GM21381 (cell line): ENCODE measurements at regions not wholly inside any gene's neighbourhood (a gene's known extent, or its start where the extent isn't known, plus 50 kb on each side); places are given as distances from the start of the nearest gene placed in this dataset.

Source experiments
- ATAC-seq: cut with Tn5 transposase; IDR thresholded peaks from one replicate; pipeline ENCODE4 v1.9.1; 2021; ENCODE audit warnings: mild to moderate bottlenecking, moderate library complexity; ENCODE audit not compliant: unreplicated experiment

GRCh38 chr6:22399693-22400092 is 102.9 kb upstream of the PRL start:
- no peak for ATAC-seq

GRCh38 chr6:22401206-22401605 is 104.4 kb upstream of the PRL start:
- ATAC-seq: no peak

DNA sequence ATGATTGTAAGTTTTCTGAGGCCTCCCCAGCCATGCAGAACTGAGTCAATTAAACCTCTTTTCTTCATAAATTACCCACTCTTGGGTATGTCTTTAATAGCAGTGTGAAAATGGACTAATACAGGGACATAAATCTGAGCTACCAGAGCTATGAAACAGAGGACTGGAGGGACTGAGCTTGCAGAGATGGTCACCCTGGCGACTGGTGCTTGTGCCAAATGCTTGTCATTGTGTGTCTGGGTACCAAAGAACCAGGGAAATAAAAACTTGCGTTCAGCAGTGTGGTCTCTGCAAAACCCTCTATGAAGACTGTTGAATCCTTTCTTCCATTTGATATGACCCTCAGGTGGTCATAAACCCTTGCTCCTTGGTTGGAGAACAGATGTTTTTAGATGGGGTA is 105.1 kb upstream of the PRL start:
- ATAC-seq: no peak

GRCh38 chr6:22409486-22409885 is 112.7 kb upstream of the PRL start:
- no peak for ATAC-seq

- no peak for ATAC-seq
These were observed 114.7 kb upstream of the PRL start for GRCh38 chr6:22411376-22412105.

DNA sequence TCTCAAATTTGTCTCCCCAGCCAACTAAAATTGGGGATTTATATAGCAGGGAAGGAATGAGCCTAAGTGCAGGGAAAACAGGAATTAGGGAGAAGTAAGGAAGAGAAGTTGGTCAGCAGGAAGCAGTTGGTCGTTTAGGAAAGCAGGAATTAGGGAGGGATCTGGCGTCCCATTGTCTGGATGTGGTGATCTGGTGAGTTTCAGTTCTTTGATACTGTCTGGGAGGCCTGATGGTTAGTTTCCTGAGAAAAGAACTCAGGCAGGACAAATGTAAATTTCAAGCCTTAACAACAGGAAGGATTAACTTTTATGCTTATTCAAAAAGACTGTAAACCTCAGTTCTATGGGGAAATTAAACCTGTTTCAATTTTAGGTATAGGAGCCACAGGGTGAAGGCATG is 116.2 kb upstream of the PRL start:
- no peak for ATAC-seq

- ATAC-seq: no peak
These were observed 117.0 kb upstream of the PRL start for GRCh38 chr6:22413681-22414311.

DNA sequence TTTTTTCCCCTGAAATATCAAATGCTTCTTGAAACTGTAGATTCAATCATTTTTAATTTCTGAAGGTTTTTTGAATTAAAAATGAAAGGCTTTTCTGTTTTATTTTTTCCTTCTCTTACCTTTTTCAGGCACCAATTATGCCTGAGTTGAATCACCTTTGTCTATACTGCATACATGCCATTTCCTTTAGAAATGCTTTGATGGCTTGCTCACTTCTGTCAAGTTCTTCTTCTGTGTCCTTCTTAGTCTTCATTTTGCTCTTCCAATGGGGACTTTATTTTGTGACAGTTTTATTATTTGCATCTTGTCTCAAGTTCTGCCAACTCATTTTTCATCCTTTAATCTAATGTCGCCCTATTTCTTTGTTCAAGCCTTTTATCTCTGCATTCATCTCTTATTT is 121.9 kb upstream of the PRL start:
- ATAC-seq: no peak

- no peak for ATAC-seq
These were observed 124.4 kb upstream of the PRL start for GRCh38 chr6:22421198-22421597.

GRCh38 chr6:22424196-22424595 is 127.4 kb upstream of the PRL start:
- ATAC-seq: no peak

- no peak for ATAC-seq
These were observed 135.2 kb upstream of the PRL start for GRCh38 chr6:22432060-22432459.

- no peak for ATAC-seq
These were observed 135.6 kb upstream of the HDGFL1 start for GRCh38 chr6:22433745-22434144.

DNA sequence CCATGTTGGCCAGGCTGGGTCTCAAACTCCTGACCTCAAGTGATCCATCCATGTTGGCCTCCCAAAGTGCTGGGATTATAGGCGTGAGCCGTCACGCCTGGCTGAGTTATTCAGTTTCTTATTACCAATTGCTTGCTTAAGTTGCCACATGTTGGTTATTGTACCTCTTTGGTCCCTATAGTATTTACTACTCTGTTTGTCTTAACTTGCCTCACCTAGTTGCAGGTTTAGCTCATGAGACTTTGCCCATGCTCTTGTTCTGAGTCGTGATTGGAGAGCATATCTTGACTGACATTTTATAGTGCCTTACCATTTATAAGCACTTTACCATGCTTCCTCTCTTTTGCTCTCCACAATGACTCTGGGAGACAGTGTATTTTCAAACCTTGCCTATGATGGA is 134.2 kb upstream of the HDGFL1 start:
- no peak for ATAC-seq

GRCh38 chr6:22436134-22436533 is 133.2 kb upstream of the HDGFL1 start:
- no peak for ATAC-seq

- ATAC-seq: no peak
These were observed 131.7 kb upstream of the HDGFL1 start for GRCh38 chr6:22437665-22438064.

DNA sequence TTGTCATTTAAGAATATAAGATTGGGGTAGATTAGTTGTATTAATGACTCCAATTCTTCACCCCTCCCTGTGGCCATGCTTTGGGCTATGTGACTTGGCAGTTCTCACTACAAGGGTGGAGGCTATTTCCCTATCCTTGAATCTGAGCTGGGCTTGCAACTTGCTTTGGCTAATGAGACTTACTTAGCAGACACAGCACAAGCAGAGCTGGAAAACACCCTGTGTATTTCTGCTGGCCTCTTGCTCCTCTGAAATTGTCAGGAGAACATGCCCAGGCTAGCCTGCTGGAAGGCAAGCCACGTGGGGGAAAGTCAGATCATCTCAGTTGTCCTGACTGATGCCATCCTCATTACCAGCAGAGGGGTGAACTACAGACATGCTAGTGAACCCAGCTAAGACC is 126.5 kb upstream of the HDGFL1 start:
- no peak for ATAC-seq

DNA sequence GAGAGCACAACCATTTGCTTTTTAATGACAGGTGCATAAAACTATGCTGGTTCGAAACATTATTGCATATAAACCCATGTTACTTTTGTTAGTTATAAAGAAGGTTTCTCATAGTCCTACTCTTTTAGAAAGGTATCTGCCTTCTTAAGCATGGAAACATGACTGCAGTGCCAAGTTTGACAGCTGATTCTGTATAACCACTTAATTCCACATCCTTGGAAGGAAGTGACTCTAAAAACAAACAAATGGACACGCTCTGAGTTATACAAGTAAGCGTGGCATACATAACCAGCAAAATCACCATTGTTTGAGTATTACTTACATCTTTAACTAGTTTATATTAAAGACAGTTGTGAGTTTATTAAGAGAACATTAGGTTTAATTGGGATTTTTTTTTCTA is 125.0 kb upstream of the HDGFL1 start:
- ATAC-seq: no peak

GRCh38 chr6:22445946-22446345 is 123.4 kb upstream of the HDGFL1 start:
- ATAC-seq: no peak

DNA sequence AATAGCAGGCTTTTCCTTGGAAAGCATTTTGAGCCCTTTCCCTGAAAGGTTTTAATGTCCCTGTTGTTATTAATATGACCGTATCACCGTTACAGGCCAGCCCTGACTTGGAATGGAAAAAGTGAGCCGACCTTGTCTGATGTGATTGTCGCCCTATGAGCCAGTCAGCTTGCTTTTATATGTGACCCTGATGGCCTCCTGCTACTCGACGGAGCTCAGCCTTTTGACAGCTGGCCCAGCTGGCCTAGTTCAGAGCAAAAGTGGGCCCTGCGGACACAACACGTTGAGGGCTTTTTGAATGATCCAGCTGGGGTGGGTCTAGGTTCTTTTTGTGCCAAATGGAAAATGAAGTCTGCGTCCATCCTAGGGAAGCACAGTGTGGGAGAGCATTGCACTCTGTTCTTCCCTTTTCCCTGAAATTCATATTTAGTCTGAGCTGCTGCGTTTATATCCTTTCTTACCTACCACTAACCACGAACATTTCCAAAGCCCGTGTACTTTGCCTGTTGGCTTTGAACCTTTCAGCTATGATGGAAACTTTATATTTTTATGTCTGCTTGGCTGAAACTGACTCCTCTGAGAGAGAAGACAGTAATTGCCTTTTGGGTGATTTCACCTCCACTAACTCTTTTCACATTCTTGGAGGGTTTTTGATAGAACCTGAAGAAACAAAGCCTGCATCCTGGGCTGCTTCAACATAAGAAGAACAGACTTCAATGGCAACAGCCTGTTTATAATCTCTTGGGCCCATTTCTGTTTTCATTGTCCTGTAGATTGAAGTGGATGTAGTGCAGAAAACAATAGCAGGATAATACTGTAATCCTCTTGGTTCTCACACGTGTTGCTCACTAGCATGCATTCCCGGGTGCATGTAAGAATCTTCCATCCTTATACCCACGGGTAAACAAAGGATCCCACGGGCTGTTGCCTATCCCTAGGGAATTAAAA is 121.8 kb upstream of the HDGFL1 start:
- no peak for ATAC-seq

DNA sequence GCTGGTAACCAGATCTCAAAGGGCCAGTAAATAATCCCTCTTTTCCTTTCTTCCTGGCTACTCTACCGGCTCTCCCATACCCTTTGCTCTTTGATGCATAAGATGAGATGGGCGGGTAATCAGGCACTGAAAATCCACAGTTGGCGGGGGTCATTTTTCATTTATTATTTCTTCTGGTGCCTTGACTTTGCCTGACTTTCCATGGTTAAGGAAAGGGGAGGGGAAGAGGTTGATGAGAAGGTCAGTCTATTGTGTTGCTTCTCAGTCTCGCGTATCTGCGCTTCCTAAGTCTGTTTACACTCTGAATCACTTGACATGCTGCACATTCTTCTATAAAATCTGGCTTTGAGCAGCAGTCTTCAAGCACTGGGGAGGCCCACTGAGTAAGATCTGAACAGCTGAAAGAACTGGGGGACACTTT is 121.1 kb upstream of the HDGFL1 start:
- ATAC-seq: no peak

- no peak for ATAC-seq
These were observed 117.4 kb upstream of the HDGFL1 start for GRCh38 chr6:22451962-22452361.

GRCh38 chr6:22455378-22455777 is 114.0 kb upstream of the HDGFL1 start:
- no peak for ATAC-seq
